GM19395 (cell line): ENCODE measurements at regions not wholly inside any gene's neighbourhood (a gene's known extent, or its start where the extent isn't known, plus 50 kb on each side); places are given as distances from the start of the nearest gene placed in this dataset.
"Not testable (repeated sequence)": the region's sequence is repeated elsewhere in the genome, so short reads cannot be mapped to it uniquely, and the experiment has no call there.

Experiments
- ATAC-seq: cut with Tn5 transposase; IDR thresholded peaks from one replicate; pipeline ENCODE4 v1.9.1; 2021; ENCODE audit warnings: mild to moderate bottlenecking, moderate library complexity; ENCODE audit not compliant: unreplicated experiment

GRCh38 chr5:111836426-111836825 is 79.4 kb upstream of the NREP start:
- ATAC-seq = no peak

DNA sequence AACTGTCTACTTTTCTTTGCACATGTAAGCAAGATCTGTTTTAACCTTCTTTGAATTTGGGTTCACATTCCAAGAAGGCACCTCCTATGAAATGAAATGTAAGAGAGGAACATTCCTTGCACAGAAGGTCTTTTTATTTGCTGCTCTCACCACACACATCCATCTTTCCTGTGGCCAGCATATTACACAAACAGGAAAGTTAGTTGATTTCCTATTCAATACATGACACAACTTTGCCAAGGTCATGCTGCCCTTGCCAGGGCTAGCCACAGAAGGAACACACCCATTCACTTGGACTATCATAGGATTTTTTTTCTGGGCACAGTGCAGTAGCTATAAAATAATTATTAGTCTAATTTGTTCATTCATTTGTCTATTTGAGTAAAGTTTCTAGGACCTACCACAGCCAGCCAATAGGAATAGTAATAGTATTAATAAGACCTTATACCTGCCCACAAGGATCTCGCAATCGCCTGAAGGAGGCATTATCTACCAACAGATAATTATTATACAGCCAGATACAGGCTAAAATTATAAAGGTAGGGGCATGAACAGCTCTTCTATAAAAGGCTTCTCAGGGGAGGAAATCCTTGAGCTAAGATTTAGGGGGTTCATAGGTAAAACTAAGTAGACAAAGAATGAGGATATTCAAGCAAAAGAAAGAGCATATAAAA is 78.1 kb upstream of the NREP start:
- ATAC-seq = no peak

DNA sequence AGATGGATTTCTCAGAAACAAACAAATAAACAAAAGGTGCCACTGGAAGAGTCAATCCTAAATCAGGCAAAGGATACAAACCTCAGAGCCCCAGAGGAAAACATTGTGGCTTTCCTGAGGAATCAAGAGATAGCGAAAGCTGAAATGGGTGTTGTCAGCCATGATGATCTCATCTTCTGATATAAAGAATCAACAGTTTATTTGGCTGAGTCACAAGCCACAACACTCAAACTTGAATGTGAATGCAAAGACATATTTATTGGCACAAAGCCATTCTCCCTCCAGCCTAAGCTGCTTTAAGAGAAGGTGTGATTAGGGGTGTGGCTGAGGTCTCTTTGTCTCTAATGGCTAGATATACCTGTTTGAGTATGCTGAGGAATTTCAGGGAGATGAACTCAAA is 73.3 kb upstream of the NREP start:
- ATAC-seq = no peak

GRCh38 chr5:111829701-111830100 is 72.7 kb upstream of the NREP start:
- no peak for ATAC-seq

- no peak for ATAC-seq
Observed at GRCh38 chr5:111826064-111826463, 69.1 kb upstream of the NREP start.

DNA sequence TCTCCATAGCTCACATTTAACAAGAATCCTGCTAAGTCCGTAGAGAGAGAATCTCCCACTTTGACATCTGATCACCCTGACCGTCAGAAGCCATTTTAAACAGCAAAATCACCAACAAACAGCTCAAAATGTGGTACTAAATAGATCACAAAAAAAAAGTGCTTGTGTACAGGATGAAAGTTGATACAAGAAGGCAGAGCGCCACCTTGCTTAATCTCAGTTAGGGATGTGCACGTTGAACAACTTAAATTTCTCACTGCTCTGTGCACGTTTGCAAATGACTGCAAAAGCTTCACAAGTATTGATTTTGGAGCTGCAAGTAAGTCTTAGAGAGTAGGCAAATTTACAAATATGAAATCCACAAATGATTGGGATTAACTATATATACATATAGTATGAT is 63.1 kb upstream of the NREP start:
- ATAC-seq = no peak

DNA sequence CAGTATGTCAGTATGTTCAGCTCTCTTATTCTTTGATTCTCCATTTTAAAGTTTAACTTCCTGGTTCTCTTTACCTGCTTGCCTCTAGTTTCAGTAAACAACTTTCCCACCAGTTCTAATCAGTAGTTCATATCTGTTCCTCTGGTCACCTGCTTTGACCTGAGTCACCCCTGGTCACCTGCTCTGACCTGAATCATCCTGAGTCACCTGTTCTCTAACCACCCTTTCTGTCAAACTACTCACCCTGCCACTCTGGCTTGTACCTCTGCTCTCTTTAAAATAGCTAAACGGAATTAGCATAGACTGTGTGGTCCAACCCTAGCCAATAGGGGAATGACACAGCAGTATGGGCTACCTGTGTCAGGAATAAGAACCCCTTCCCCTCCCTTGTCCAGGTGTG is 62.0 kb upstream of the NREP start:
- not testable (repeated sequence) for ATAC-seq

- ATAC-seq = no peak
Observed at GRCh38 chr5:111813537-111813936, 56.5 kb upstream of the NREP start.

- no peak for ATAC-seq
Observed at GRCh38 chr5:111810112-111810511, 53.1 kb upstream of the NREP start.
